Activated CD8-positive, alpha-beta memory T cell treated with anti-CD3 and anti-CD28 coated beads for 24 hours (primary cell): ENCODE measurements at regions not wholly inside any gene's neighbourhood (a gene's known extent, or its start where the extent isn't known, plus 50 kb on each side); places are given as distances from the start of the nearest gene placed in this dataset.

ENCODE experiments used
- DNase-seq: peaks from one replicate; pipeline ENCODE4 v3.0.0-alpha.2; 2020

GRCh38 chr13:30359991-30360390 lies 52.6 kb upstream of the KATNAL1 start:
- no peak for DNase-seq

- no peak for DNase-seq
These were observed 53.2 kb upstream of the KATNAL1 start for GRCh38 chr13:30360586-30360985.

DNA sequence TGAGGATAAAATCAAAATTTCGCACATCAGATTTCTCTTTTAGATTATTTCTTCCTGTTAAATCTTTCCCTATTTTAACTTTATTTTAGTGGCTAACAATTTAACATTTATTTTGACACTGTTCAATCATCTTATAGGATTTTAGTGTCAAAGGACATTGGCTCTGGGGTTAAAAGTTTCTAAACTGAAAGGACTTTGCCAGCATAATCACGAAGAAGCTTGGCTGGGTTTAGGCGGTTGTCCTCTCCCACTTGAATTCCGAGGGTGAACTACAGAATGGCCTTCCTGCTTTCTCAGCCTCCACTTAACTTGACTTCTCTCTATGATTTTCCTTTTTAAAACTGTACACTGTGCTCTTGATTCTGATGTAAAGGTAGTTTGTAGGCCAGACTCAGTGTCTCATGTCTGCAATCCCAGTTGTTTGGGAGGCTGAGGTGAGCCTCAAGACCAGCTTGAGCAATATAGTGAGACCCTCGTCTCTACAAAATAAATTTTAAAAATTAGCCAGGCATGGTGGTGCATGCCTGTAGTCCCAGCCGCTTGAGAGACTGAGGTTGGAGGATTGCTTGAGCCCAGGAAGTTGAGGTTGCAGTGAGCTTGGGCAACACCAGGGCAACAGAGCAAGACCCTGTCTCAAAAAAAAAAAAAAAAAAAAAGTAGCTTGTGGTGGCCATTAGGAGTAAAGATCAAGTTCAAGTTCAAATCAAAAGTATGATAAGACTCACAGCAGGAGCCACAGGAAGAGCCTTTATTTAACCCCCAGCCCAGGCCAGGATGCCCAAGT lies 54.8 kb upstream of the KATNAL1 start:
- no peak for DNase-seq

GRCh38 chr13:30362869-30363268 lies 55.5 kb upstream of the KATNAL1 start:
- no peak for DNase-seq

GRCh38 chr13:30363725-30364124 lies 56.4 kb upstream of the KATNAL1 start:
- DNase-seq: no peak

- DNase-seq: no peak
These were observed 56.8 kb upstream of the KATNAL1 start for GRCh38 chr13:30364133-30364532.

GRCh38 chr13:30364876-30365275 lies 57.4 kb upstream of the UBE2L5 start:
- DNase-seq: no peak

GRCh38 chr13:30366088-30366487 lies 56.2 kb upstream of the UBE2L5 start:
- DNase-seq: no peak

DNA sequence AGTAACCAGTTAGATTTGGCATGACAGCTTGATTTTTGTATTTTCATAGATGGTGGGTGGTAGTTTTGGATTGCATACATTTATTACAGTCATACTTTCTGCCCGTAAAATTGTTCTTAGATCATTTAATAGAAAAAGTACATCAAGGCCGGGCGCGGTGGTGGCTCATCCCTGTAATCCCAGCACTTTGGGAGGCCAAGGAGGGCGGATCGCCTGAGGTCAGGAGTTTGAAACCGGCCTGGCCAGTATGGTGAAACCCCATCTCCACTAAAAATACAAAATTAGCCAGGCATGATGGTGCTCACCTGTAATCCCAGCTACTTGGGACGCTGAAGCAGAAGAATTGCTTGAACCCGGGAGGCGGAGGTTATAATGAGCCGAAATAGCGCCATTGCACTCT lies 55.0 kb upstream of the UBE2L5 start:
- no peak for DNase-seq

DNA sequence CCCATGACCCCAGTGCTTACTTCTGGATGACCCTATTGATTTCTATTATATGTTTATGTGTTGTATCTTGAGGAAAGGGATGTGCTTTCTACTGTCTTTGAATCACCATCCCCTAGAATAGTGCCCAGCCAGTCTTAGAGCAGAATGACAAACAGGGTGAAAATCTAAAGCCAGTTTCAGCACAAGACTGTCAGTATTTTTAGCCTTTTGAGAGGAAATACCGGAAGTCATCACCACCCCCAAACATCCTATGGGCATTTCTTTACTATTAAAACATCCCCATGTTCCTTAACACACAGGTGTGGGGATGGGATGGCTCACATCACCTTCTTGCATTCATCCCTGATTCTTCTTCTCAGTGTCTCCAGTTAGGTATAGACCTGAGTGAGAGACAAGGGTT lies 52.1 kb upstream of the UBE2L5 start:
- no peak for DNase-seq

- no peak for DNase-seq
These were observed 51.3 kb upstream of the UBE2L5 start for GRCh38 chr13:30370916-30371521.

DNA sequence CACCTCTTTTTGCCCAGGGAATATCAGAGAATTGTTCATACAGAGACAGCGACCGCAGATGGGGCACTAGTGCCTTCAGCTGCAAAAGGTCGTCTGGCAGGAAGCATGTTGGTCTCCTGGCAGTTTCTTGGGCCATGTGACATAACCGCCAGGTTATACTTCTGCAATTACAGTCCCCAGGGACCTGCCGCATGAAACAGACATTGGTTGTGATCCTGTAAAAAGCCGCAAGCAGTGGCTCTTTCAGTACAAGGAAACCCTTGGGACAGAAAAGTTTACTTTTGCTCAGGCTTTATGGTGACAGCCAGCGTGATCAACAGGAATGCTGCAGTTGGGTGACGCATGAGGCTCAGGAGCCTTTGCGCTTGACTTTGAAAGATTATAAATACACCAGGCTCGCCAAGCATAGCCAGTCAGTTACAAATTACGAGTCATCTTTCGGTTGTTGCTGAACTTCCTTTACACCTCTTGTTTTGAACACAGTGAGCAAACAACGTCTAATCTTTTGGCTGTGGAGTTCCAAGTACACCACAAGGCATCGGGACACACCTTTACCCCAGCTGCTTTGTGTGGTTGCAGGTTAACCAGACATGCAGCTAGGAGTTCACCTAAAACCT lies 50.5 kb upstream of the UBE2L5 start:
- peak; percentile 80 for DNase-seq
